ENCODE measurements at regions not wholly inside any gene's neighbourhood (a gene's known extent, or its start where the extent isn't known, plus 50 kb on each side); places are given as distances from the start of the nearest gene placed in this dataset.
"Not testable (repeated sequence)": the region's sequence is repeated elsewhere in the genome, so short reads cannot be mapped to it uniquely, and the experiment has no call there.

DNA sequence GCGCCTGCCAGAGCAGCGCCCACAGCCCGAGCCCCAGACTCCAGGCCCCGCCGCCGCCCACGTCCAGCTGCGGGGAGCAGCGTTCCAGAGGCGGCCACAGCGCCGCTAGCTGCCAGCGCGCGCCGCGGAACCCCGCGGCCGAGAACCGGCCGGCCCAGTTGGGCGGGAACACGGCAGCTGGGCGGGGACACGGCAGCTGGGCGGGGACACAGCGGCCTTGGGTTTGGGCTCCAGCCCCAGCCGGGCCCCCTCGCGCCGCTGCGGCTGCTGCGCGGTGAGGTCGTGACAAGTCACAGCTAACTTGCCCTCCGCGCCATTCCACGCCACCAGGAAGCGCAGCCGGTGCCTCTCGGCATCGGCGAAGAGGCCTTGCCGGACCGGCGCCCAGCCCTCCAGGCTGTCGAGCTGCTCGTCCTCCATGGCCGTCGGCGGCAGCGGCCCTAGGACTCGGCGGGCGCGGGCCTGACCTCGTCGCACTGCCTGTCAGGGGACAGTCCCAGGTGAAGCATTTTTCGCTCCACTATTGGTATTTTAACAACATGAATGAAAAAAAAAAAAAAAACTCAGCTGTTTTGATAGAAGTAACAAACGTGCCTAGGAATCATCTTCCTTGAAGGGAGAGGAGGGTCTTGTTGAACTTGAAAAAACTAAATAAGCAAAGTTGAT lies 56.6 kb upstream of the GOLGA8N start:
- 0% methylated on average over 1 of the region's 61 CpGs for WGBS
- H3K9me3 ChIP-seq = not testable (repeated sequence)

DNA sequence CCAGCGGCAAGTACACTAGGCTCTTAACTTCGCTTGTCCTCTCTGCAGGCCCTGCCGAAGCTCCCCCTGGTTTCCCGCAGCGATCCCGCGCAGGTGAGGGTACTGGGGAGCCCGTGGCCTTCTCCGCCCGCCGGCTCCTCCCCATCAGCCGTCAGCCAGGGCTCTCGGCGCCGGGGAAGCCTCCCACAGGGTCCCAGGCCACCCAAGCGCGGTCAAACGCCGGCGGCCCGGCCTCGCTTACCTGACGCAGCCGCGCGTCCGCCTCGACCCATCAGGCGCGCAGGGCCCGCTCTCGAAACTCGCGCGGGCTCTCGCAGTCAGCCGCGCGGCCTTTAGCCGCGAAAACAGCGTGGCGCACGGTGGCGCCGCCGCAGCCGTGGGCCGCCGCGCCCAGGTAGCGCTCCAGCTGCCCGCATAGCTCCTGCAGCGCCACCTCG lies 57.2 kb upstream of the GOLGA8N start:
- H3K4me1 ChIP-seq (replicated peaks); H3K27me3 ChIP-seq (replicated peaks; ENCODE audit: insufficient read depth); DNase-seq (ENCODE audit: low spot score); H3K4me3 ChIP-seq; intact Hi-C loops (cut with DNase I); H3K36me3 ChIP-seq; H3K9me3 ChIP-seq; H3K27ac ChIP-seq: not testable (repeated sequence)
- no CpG with 5 or more reads among the region's 55 CpGs for WGBS

More for the DNA sequence above, 56.6 kb upstream of the GOLGA8N start:
- H3K4me3 ChIP-seq = peak overlapping the region; percentile 37 to 47
- H3K27me3 ChIP-seq (replicated peaks; ENCODE audit: insufficient read depth); DNase-seq (ENCODE audit: low spot score); H3K36me3 ChIP-seq; H3K4me1 ChIP-seq (replicated peaks); intact Hi-C loops (cut with DNase I): not testable (repeated sequence)
- peak overlapping the region; percentile 64 to 77 for H3K27ac ChIP-seq

DNA sequence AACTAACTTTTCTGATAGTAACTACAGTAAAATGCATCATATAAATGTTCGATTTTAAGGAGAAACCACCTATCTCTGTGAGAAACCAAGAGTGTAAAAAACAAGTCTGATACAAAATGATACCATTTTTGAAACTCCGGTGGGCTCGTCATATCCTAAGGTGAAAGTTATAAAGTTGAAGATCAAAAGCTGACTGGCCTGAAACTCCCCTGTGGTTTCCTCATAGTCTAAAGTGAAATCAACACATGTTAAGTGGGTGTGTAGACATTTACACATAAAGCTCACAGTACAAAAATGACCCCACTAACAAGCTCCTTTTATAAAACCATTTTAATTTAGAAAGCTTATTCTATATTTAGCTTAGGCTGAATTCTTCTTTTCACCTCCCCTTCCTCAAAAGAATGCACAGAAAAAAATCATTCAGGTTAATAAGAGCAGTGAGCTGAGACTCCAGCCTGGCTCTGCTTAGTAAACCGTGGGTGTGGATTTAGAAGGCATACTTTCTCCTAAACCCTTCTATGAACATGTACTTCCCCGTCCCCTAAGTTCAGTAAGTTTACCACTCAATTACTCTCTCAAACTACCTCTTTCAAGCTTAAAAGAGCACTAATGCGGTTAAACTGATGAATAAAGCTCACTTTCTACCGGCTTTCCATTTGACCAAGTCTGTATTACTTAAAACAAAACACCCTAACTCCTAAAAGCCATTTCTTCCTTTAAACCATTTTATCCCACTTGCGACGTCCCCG lies 57.9 kb upstream of the GOLGA8N start:
- intact Hi-C loops (cut with DNase I); H3K27me3 ChIP-seq (replicated peaks; ENCODE audit: insufficient read depth); H3K4me3 ChIP-seq; DNase-seq (ENCODE audit: low spot score); H3K4me1 ChIP-seq (replicated peaks); H3K27ac ChIP-seq; H3K9me3 ChIP-seq; H3K36me3 ChIP-seq: not testable (repeated sequence)
- WGBS = no CpG with 5 or more reads among the region's 10 CpGs

DNA sequence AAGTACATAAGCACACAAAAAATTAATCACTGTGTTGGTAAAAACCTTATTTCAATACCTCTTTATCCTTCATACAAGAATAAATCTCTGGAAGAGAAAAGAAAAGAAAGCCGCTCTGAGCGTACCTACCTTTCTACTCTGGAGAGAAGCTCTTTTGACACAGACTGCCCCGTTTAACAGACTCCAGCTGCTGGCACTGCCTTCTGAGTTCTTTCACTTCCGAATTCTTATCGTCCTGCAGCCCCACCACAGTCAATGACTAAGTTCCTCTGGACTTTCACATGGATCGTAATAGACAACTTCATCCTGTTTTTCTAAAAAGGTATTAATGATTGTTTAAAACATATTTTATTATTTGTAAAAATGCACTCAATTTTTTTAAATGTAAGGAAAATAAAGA lies 67.5 kb upstream of the GOLGA8O start:
- H3K4me3 ChIP-seq; intact Hi-C loops (cut with DNase I); H3K9me3 ChIP-seq; H3K4me1 ChIP-seq (replicated peaks); H3K36me3 ChIP-seq; H3K27me3 ChIP-seq (replicated peaks; ENCODE audit: insufficient read depth); DNase-seq (ENCODE audit: low spot score); H3K27ac ChIP-seq: not testable (repeated sequence)
- no CpG with 5 or more reads among the region's 6 CpGs for WGBS

DNA sequence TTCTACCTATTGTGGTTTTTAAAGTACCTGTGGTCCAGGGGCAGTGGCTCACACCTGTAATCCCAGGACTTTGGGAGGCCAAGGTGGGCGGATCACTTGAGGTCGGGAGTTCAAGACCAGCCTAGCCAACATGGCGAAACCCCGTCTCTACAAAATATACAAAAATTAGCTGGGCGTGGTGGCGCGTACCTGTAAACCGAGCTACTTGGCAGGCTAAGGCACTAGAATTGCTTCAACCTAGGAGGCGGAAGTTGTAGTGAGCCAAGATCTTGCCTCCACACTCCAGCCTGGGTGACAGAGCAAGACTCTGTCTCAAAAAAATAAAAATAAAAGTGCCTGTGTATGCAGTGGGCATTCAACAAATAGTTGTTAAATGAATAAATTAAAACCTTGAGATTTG lies 67.0 kb upstream of the GOLGA8O start:
- H3K36me3 ChIP-seq; DNase-seq (ENCODE audit: low spot score); H3K27me3 ChIP-seq (replicated peaks; ENCODE audit: insufficient read depth); H3K4me1 ChIP-seq (replicated peaks); H3K4me3 ChIP-seq; intact Hi-C loops (cut with DNase I); H3K27ac ChIP-seq; H3K9me3 ChIP-seq: not testable (repeated sequence)
- WGBS = 93% methylated on average over 9 of the region's 9 CpGs

DNA sequence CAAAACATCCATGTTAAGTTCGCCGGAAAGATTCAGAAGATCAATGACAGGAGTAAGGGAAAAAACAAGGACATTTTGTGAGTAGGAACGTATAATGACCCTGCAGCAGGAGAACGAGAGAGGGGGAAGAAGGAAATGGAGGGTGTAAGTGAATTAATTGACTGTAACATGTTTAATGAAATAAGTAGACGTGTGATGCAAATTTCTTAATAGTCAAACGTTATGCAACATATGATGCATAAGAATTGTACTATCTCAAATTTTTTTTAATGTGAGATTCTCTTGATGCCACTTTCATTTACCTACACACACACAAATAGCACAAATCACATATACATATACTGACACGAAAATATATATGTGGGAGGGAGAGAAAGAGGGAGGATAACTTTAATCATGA lies 63.5 kb upstream of the GOLGA8O start:
- DNase-seq (ENCODE audit: low spot score); H3K4me1 ChIP-seq (replicated peaks); H3K27ac ChIP-seq; H3K4me3 ChIP-seq; H3K36me3 ChIP-seq; H3K9me3 ChIP-seq; intact Hi-C loops (cut with DNase I); H3K27me3 ChIP-seq (replicated peaks; ENCODE audit: insufficient read depth): not testable (repeated sequence)
- 86% methylated on average over 7 of the region's 7 CpGs for WGBS

DNA sequence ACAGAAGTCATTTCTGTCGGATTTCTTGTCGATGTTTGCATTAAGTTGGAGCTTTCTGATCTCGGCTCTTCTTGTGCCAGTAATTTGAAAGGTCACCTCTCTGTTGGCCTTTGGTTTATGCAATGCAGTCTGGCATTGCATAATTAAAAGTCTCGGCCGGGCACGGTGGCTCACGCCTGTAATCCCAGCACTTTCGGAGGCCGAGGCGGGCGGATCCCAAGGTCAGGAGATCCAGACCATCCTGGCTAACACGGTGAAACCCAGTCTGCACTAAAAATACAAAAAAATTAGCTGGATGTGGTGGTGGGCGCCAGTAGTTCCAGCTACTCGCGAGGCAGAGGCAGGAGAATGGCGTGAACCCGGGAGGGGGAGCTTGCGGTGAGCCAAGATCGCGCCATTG lies 62.6 kb upstream of the GOLGA8O start:
- H3K27ac ChIP-seq; H3K27me3 ChIP-seq (replicated peaks; ENCODE audit: insufficient read depth); H3K9me3 ChIP-seq; H3K4me3 ChIP-seq; H3K36me3 ChIP-seq; H3K4me1 ChIP-seq (replicated peaks); DNase-seq (ENCODE audit: low spot score); intact Hi-C loops (cut with DNase I): not testable (repeated sequence)
- 97% methylated on average over 20 of the region's 20 CpGs for WGBS

DNA sequence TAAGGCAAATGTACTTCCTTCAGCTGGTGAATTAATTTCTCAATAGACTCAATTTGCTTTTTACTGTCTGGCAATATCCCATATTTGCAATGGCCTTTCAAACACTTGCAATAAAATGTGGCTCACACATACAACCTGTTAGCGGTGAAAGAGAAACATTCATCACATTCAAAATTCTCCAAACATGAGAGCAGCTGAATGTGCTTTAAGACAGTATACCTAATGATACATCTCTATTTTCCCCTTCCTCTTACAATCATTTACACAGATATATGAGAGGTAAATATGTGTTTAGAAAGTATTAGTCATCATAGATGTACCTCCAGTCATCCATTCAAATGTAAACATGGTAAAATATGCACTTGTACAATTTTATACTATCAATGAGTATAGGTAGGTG lies 61.5 kb upstream of the GOLGA8O start:
- H3K27ac ChIP-seq; intact Hi-C loops (cut with DNase I); H3K27me3 ChIP-seq (replicated peaks; ENCODE audit: insufficient read depth); DNase-seq (ENCODE audit: low spot score); H3K4me3 ChIP-seq; H3K9me3 ChIP-seq; H3K4me1 ChIP-seq (replicated peaks); H3K36me3 ChIP-seq: not testable (repeated sequence)
- WGBS = 78% methylated on average over 1 of the region's 1 CpG

DNA sequence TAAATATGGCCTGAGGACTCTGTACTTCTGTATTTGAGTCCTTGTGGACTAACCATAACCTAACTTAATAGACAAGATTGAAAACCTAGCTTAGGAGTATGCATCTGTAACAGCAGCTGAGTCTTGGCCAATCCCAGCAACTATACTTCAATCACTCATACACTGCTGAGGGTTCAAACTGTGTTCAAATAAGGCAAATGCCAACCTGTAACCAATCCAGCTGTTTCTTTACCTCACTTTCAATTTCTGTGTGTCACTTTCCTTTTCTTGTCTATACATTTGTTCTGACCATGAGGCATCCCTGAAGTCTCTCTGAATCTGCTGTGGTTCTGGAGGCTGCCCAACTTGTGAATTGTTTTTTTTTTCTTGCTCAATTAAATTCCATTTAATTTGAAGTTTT lies 57.9 kb upstream of the GOLGA8O start:
- DNase-seq (ENCODE audit: low spot score); H3K27me3 ChIP-seq (replicated peaks; ENCODE audit: insufficient read depth); intact Hi-C loops (cut with DNase I): not testable (repeated sequence)

DNA sequence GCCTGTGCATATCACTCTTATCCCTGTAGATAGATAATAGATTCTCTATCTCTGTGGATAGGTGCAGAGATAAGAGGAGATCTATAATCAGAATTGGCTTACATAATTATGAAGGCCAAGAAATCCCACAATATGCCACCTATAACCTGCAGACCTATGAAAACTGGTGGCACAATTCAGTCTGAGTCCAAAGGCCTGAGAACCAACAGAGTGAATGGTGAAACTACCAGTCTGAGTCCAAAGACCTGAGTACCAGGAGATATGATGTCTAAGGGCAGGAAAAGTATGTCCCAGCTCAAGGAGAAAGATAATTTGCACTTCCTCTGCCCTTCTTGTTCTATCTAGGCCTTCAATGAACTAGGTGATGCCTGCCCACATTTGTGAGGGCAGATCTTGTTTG lies 54.6 kb upstream of the GOLGA8O start:
- H3K4me1 ChIP-seq (replicated peaks); H3K36me3 ChIP-seq; H3K9me3 ChIP-seq; H3K27me3 ChIP-seq (replicated peaks; ENCODE audit: insufficient read depth); DNase-seq (ENCODE audit: low spot score); H3K27ac ChIP-seq; H3K4me3 ChIP-seq; intact Hi-C loops (cut with DNase I): not testable (repeated sequence)

More for the DNA sequence above, 57.9 kb upstream of the GOLGA8O start:
- not testable (repeated sequence) for H3K36me3 ChIP-seq; H3K4me3 ChIP-seq; H3K27ac ChIP-seq; H3K9me3 ChIP-seq; H3K4me1 ChIP-seq (replicated peaks)

DNA sequence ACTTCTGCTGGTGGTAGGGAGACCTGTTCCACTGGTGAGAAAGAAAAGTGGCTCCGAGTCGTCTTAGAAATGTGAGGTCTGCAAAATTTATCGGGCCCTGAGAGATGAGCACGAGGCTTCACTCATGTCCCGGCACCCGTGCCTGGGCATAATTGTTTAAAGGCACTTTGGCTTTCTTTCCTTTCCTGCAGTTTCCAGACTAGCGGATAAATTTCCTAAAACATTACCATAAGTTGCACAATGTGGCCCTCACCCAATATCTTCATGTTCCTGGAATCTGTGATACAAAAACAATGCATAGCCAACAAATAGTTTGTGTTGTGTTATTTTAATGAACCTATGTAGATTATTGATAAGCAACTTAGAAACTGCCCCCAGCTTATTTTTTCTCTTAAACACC lies 52.6 kb upstream of the GOLGA8O start:
- H3K9me3 ChIP-seq; H3K36me3 ChIP-seq; intact Hi-C loops (cut with DNase I); DNase-seq (ENCODE audit: low spot score); H3K27me3 ChIP-seq (replicated peaks; ENCODE audit: insufficient read depth); H3K4me3 ChIP-seq; H3K4me1 ChIP-seq (replicated peaks); H3K27ac ChIP-seq: not testable (repeated sequence)
- WGBS = no CpG with 5 or more reads among the region's 7 CpGs

DNA sequence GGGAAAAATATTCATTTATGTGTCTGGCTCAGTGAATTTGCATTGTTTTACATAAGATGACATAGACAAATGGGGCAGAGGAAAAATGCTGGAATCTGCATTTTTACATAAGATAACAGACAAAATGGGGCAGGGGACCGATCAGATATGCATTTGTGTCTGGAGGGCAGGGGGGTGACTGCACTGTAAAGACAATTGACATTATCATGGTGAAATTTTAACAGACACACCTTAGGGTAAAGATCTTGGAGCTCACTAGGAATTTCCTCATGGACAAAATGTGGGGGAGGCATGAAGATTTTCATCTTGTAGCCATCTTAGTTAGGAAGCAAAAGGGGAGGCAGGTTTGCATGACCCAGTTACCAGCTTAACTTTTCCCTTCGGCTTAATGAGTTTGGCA lies 51.4 kb upstream of the GOLGA8O start:
- DNase-seq (ENCODE audit: low spot score); H3K4me1 ChIP-seq (replicated peaks); intact Hi-C loops (cut with DNase I); H3K27ac ChIP-seq; H3K27me3 ChIP-seq (replicated peaks; ENCODE audit: insufficient read depth); H3K4me3 ChIP-seq; H3K36me3 ChIP-seq; H3K9me3 ChIP-seq: not testable (repeated sequence)
- no CpG with 5 or more reads among the region's 2 CpGs for WGBS

DNA sequence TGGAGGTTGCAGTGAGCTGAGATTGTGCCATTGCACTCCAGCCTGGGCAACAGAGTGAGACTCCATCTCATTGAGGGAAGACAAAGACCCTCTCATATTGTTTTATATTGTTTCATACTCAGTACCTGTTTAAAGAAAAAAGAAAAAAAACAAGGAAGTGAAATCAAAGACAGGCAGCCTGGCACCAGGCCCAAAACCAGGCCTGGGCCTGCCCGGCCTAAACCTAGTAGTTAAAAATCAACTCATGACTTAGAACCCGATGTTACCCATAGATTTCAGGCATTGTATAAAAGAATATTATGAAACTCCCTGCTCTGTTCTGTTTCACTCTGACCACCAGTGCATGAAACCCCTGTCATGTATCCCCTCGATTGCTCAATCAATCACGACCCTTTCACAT lies 50.2 kb upstream of the GOLGA8O start:
- H3K9me3 ChIP-seq; H3K27ac ChIP-seq; H3K4me1 ChIP-seq (replicated peaks); H3K27me3 ChIP-seq (replicated peaks; ENCODE audit: insufficient read depth); intact Hi-C loops (cut with DNase I); DNase-seq (ENCODE audit: low spot score); H3K4me3 ChIP-seq; H3K36me3 ChIP-seq: not testable (repeated sequence)
- no CpG with 5 or more reads among the region's 4 CpGs for WGBS

All from prostate gland (tissue), 2 donors.